H1 (cell line): ENCODE measurements at regions not wholly inside any gene's neighbourhood (a gene's known extent, or its start where the extent isn't known, plus 50 kb on each side); places are given as distances from the start of the nearest gene placed in this dataset.

ENCODE experiments used
- CHD1 ChIP-seq: IDR thresholded peaks from 2 replicates; pipeline ENCODE4 v1.6.1; 2012; ENCODE audit warnings: low read depth, low read length, improper control_type of control experiment
- CTBP2 ChIP-seq: IDR thresholded peaks from 2 replicates; pipeline ENCODE4 v1.7.0; 2011; ENCODE audit warnings: borderline replicate concordance, mild to moderate bottlenecking, moderate library complexity, mixed read lengths, low read length; ENCODE audit not compliant: insufficient read depth, insufficient read length
- EGR1 ChIP-seq: IDR thresholded peaks from 2 replicates; pipeline ENCODE4 v1.6.1; 2011; ENCODE audit warnings: low read depth, low read length, borderline replicate concordance
- FOSL1 ChIP-seq: IDR thresholded peaks from 2 replicates; pipeline ENCODE4 v1.6.1; 2011; ENCODE audit warnings: mild to moderate bottlenecking, low read depth, low read length, moderate library complexity; ENCODE audit not compliant: insufficient read depth
- HDAC6 ChIP-seq: IDR thresholded peaks from one replicate; pipeline ENCODE4 v1.7.1; 2012; ENCODE audit warnings: low read depth, mild to moderate bottlenecking, inconsistent platforms, low read length, moderate library complexity
- JUN ChIP-seq: IDR thresholded peaks from 2 replicates; pipeline ENCODE4 v1.6.1; 2011; ENCODE audit warnings: low read depth, mild to moderate bottlenecking, improper control_type of control experiment, low read length
- JUND ChIP-seq: IDR thresholded peaks from 2 replicates; pipeline ENCODE4 v1.6.1; 2011; ENCODE audit warnings: mild to moderate bottlenecking, improper control_type of control experiment, low read length
- KDM4A ChIP-seq: IDR thresholded peaks from one replicate; pipeline ENCODE4 v1.7.1; 2012; ENCODE audit warnings: low read depth, mild to moderate bottlenecking, moderate library complexity, low read length, inconsistent platforms; ENCODE audit not compliant: severe bottlenecking
- TEAD4 ChIP-seq: IDR thresholded peaks from 2 replicates; pipeline ENCODE4 v1.6.1; 2012; ENCODE audit warnings: low read depth, low read length, inconsistent platforms, mixed read lengths
- TF ChIP-seq, protein P1 (sequence below): fragments of 300-600 bp; sonication (generic); IDR thresholded peaks from 2 replicates; pipeline ENCODE4 v1.7.1; 2012; ENCODE audit warnings: low read length, moderate library complexity, mild to moderate bottlenecking, inconsistent platforms; ENCODE audit not compliant: insufficient replicate concordance

DNA sequence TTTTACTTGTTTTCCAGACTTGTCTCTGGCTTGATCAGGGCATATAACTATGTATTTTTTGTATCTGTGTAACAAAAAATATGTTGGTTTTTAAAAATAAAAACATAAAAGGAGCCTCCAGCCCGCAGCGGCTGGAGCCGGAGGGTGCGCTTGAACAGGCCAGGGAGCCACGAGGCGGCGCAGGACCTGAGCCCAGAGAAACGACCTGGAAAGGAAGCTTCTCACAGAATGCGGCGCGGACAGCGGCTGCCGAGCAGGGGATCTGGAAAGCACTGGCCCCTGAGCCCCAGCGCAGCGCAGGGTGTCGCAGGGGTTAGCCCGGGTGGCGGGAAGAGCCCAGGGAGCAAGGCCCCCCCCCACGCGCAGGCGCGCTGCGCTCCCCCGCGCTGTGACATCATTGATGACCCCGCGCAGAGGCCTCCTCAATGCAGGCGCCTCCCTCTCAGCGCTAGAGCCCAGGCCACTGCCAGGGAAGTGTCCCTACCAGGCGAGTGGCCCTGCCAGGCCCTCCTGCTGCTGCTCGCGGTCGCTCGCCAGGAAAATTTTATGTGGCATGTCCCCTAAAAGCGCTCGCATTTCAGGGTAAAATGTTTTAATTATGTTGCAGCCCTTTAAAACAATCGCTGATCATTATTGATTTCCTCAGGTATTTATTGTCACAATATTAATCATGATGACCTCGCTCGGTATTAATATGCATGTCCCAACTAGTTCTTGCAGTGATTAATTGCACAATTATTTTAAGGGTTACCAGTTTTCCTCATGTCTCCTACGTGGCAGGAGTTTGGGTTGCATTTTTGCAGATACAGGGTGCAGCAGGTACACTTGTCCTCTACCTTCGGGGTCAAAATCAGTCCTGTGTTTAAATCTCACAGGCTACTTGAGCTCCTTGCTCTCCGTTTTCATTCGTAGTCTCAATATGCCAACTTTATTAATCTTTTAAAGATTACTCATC lies 134.2 kb downstream of the USP22 start (continued):
- TF ChIP-seq, protein P1, sequence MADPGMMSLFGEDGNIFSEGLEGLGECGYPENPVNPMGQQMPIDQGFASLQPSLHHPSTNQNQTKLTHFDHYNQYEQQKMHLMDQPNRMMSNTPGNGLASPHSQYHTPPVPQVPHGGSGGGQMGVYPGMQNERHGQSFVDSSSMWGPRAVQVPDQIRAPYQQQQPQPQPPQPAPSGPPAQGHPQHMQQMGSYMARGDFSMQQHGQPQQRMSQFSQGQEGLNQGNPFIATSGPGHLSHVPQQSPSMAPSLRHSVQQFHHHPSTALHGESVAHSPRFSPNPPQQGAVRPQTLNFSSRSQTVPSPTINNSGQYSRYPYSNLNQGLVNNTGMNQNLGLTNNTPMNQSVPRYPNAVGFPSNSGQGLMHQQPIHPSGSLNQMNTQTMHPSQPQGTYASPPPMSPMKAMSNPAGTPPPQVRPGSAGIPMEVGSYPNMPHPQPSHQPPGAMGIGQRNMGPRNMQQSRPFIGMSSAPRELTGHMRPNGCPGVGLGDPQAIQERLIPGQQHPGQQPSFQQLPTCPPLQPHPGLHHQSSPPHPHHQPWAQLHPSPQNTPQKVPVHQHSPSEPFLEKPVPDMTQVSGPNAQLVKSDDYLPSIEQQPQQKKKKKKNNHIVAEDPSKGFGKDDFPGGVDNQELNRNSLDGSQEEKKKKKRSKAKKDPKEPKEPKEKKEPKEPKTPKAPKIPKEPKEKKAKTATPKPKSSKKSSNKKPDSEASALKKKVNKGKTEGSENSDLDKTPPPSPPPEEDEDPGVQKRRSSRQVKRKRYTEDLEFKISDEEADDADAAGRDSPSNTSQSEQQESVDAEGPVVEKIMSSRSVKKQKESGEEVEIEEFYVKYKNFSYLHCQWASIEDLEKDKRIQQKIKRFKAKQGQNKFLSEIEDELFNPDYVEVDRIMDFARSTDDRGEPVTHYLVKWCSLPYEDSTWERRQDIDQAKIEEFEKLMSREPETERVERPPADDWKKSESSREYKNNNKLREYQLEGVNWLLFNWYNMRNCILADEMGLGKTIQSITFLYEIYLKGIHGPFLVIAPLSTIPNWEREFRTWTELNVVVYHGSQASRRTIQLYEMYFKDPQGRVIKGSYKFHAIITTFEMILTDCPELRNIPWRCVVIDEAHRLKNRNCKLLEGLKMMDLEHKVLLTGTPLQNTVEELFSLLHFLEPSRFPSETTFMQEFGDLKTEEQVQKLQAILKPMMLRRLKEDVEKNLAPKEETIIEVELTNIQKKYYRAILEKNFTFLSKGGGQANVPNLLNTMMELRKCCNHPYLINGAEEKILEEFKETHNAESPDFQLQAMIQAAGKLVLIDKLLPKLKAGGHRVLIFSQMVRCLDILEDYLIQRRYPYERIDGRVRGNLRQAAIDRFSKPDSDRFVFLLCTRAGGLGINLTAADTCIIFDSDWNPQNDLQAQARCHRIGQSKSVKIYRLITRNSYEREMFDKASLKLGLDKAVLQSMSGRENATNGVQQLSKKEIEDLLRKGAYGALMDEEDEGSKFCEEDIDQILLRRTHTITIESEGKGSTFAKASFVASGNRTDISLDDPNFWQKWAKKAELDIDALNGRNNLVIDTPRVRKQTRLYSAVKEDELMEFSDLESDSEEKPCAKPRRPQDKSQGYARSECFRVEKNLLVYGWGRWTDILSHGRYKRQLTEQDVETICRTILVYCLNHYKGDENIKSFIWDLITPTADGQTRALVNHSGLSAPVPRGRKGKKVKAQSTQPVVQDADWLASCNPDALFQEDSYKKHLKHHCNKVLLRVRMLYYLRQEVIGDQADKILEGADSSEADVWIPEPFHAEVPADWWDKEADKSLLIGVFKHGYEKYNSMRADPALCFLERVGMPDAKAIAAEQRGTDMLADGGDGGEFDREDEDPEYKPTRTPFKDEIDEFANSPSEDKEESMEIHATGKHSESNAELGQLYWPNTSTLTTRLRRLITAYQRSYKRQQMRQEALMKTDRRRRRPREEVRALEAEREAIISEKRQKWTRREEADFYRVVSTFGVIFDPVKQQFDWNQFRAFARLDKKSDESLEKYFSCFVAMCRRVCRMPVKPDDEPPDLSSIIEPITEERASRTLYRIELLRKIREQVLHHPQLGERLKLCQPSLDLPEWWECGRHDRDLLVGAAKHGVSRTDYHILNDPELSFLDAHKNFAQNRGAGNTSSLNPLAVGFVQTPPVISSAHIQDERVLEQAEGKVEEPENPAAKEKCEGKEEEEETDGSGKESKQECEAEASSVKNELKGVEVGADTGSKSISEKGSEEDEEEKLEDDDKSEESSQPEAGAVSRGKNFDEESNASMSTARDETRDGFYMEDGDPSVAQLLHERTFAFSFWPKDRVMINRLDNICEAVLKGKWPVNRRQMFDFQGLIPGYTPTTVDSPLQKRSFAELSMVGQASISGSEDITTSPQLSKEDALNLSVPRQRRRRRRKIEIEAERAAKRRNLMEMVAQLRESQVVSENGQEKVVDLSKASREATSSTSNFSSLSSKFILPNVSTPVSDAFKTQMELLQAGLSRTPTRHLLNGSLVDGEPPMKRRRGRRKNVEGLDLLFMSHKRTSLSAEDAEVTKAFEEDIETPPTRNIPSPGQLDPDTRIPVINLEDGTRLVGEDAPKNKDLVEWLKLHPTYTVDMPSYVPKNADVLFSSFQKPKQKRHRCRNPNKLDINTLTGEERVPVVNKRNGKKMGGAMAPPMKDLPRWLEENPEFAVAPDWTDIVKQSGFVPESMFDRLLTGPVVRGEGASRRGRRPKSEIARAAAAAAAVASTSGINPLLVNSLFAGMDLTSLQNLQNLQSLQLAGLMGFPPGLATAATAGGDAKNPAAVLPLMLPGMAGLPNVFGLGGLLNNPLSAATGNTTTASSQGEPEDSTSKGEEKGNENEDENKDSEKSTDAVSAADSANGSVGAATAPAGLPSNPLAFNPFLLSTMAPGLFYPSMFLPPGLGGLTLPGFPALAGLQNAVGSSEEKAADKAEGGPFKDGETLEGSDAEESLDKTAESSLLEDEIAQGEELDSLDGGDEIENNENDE: peak; percentile 61
- peak; percentile 68 for TF ChIP-seq CTBP2
- no peak for TF ChIP-seq EGR1
- no peak for TF ChIP-seq TEAD4
- TF ChIP-seq HDAC6: no peak
- TF ChIP-seq JUN: 0 out of 2 replicates have a peak, but pooled peaks have one; percentile 12
- peak; percentile 47; the same call in 1 of the 2 replicates for TF ChIP-seq JUND
- TF ChIP-seq FOSL1: no peak
- no peak for TF ChIP-seq KDM4A
- no peak for TF ChIP-seq CHD1
